SK-N-SH (cell line): ENCODE measurements at regions not wholly inside any gene's neighbourhood (a gene's known extent, or its start where the extent isn't known, plus 50 kb on each side); places are given as distances from the start of the nearest gene placed in this dataset.

ENCODE experiments used
- CTCF ChIA-PET: fragments of 300-600, 350-600 bp; formaldehyde crosslinking; extraction: SDS; loops from one replicate; lab custom pipeline; 2021; lab: Yijun Ruan, JAX
- POLR2A ChIA-PET: fragments of 350-600 bp; sonication (Branson Sonifier 250); formaldehyde crosslinking; extraction: SDS; loops from one replicate; lab custom pipeline; 2020; ENCODE audit warnings: antibody characterized with exemption, inconsistent platforms; lab: Yijun Ruan, JAX
- DNase-seq: peaks from one replicate; pipeline ENCODE4 v3.0.0; 2012
- H2AFZ ChIP-seq: fragments of 200-600 bp; sonication (generic); 2 replicates; pipeline ENCODE4 v1.8.1; 2016; ENCODE audit warnings: antibody characterized with exemption, mild to moderate bottlenecking, low read depth
- H3F3A ChIP-seq: fragments of 200-600 bp; sonication (generic); replicated peaks from 2 replicates; pipeline ENCODE3; 2016; ENCODE audit warnings: antibody characterized with exemption, mild to moderate bottlenecking; ENCODE audit not compliant: insufficient read depth
- H3K27ac ChIP-seq, 2 experiments: fragments of 200-500 bp in 1 of 2; fragments of 200-600 bp in 1 of 2; sonication (Bioruptor generic) in 1 of 2; sonication (generic), shearing (Covaris generic) in 1 of 2; 2 replicates each; pipeline versions ENCODE4 v1.5.1 to v1.6.1; 2014 to 2016; ENCODE audit warnings: low read depth in 2 of 2, inconsistent platforms in 1 of 2, low read length in 1 of 2, mild to moderate bottlenecking in 1 of 2, mixed read lengths in 1 of 2
- H3K27me3 ChIP-seq: fragments of 200-600 bp; sonication (generic), shearing (Covaris generic); 2 replicates; pipeline ENCODE4 v1.6.1; 2016; ENCODE audit warnings: mixed run types; ENCODE audit not compliant: insufficient read depth
- H3K36me3 ChIP-seq, 2 experiments: fragments of 200-500 bp in 1 of 2; fragments of 200-600 bp in 1 of 2; sonication (Bioruptor generic) in 1 of 2; sonication (generic) in 1 of 2; replicated peaks in 1 of 2; 2 replicates each; pipeline versions ENCODE3 to v1.5.1; 2014 to 2016; ENCODE audit warnings: low read length in 1 of 2, mild to moderate bottlenecking in 1 of 2; ENCODE audit not compliant: insufficient read depth in 2 of 2, control insufficient read depth in 1 of 2
- H3K4me1 ChIP-seq, 2 experiments: fragments of 200-500 bp in 1 of 2; fragments of 200-600 bp in 1 of 2; sonication (Bioruptor generic) in 1 of 2; sonication (generic), shearing (Covaris generic) in 1 of 2; 2 replicates each; pipeline versions ENCODE4 v1.5.1 to v1.6.1; 2014 to 2016; ENCODE audit warnings: low read depth in 1 of 2, low read length in 1 of 2, mixed run types in 1 of 2; ENCODE audit not compliant: insufficient read depth in 2 of 2, control insufficient read depth in 1 of 2
- H3K4me2 ChIP-seq: fragments of 200-600 bp; sonication (generic), shearing (Covaris generic); 2 replicates; pipeline ENCODE4 v1.6.1; 2017; ENCODE audit warnings: mixed run types
- H3K4me3 ChIP-seq, 2 experiments: fragments of 200-500 bp in 1 of 2; fragments of 200-600 bp in 1 of 2; sonication (Bioruptor generic) in 1 of 2; sonication (generic), shearing (Covaris generic) in 1 of 2; 2 replicates each; pipeline versions ENCODE4 v1.5.1 to v1.8.1; 2014 to 2016; ENCODE audit warnings: low read depth in 2 of 2, inconsistent platforms in 1 of 2, low read length in 1 of 2, mild to moderate bottlenecking in 1 of 2, mixed read lengths in 1 of 2, moderate library complexity in 1 of 2
- H3K79me2 ChIP-seq: fragments of 200-600 bp; sonication (generic); 2 replicates; pipeline ENCODE4 v1.8.1; 2017; ENCODE audit warnings: mild to moderate bottlenecking; ENCODE audit not compliant: insufficient read depth
- H3K9ac ChIP-seq: fragments of 200-600 bp; sonication (generic); 2 replicates; pipeline ENCODE4 v1.6.1; 2017; ENCODE audit warnings: mixed run types
- H3K9me2 ChIP-seq: fragments of 200-600 bp; sonication (generic); 2 replicates; pipeline ENCODE4 v1.6.1; 2017; ENCODE audit warnings: mixed run types
- H3K9me3 ChIP-seq: fragments of 200-600 bp; sonication (generic); 2 replicates; pipeline ENCODE4 v1.6.1; 2017; ENCODE audit warnings: mixed run types, mild to moderate bottlenecking, moderate library complexity
- H4K20me1 ChIP-seq: fragments of 200-600 bp; sonication (generic); 2 replicates; pipeline ENCODE4 v1.6.1; 2017; ENCODE audit warnings: mild to moderate bottlenecking, mixed run types; ENCODE audit not compliant: insufficient read depth
- EZH2phosphoT487 ChIP-seq: fragments of 200-600 bp; sonication (generic); IDR thresholded peaks from 2 replicates; pipeline ENCODE4 v1.6.1; 2017; ENCODE audit warnings: low read depth, mixed run types, mild to moderate bottlenecking, antibody characterized with exemption, moderate library complexity, borderline replicate concordance
- FOXJ3 ChIP-seq: sonication (generic); formaldehyde crosslinking; IDR thresholded peaks from 2 replicates; pipeline ENCODE4 v1.5.1; 2020; ENCODE audit warnings: mild to moderate bottlenecking, missing genetic modification reagents
- FOXM1 ChIP-seq: IDR thresholded peaks from 2 replicates; pipeline ENCODE4 v1.4.0; 2012; ENCODE audit warnings: low read depth, mild to moderate bottlenecking
- GATA2 ChIP-seq: sonication (generic); formaldehyde crosslinking; IDR thresholded peaks from 2 replicates; pipeline ENCODE4 v1.5.0; 2020; ENCODE audit warnings: mild to moderate bottlenecking, missing genetic modification reagents
- IRF3 ChIP-seq: fragments of 150-350 bp; IDR thresholded peaks from 2 replicates; pipeline ENCODE4 v1.6.1; 2016; ENCODE audit warnings: mild to moderate bottlenecking, low read depth, low read length
- JUND ChIP-seq: IDR thresholded peaks from 2 replicates; pipeline ENCODE4 v1.4.0; 2012
- MEF2A ChIP-seq: IDR thresholded peaks from 2 replicates; pipeline ENCODE4 v1.4.0; 2012; ENCODE audit warnings: low read depth, borderline replicate concordance
- PBX3 ChIP-seq: IDR thresholded peaks from 2 replicates; pipeline ENCODE4; 2012
- RAD21 ChIP-seq: IDR thresholded peaks from 2 replicates; pipeline ENCODE4 v1.6.1; 2012; ENCODE audit warnings: mild to moderate bottlenecking, low read length
- RCOR1 ChIP-seq: fragments of 150-350 bp; IDR thresholded peaks from 2 replicates; pipeline ENCODE4 v1.6.1; 2017; ENCODE audit warnings: antibody characterized with exemption, low read length
- SIN3A ChIP-seq: IDR thresholded peaks from 2 replicates; pipeline ENCODE4 v1.6.1; 2012; ENCODE audit warnings: low read depth, mild to moderate bottlenecking, low read length, moderate library complexity, borderline replicate concordance
- TCF12 ChIP-seq: IDR thresholded peaks from 2 replicates; pipeline ENCODE4 v1.4.0; 2012
- TEAD4 ChIP-seq: IDR thresholded peaks from 2 replicates; pipeline ENCODE4 v1.4.0; 2012; ENCODE audit warnings: mild to moderate bottlenecking, borderline replicate concordance; ENCODE audit not compliant: insufficient read depth
- USF1 ChIP-seq: IDR thresholded peaks from 2 replicates; pipeline ENCODE4 v1.4.0; 2012; ENCODE audit warnings: low read depth, borderline replicate concordance
- YY1 ChIP-seq: IDR thresholded peaks from 2 replicates; pipeline ENCODE4 v1.4.0; 2012; ENCODE audit warnings: low read depth, mild to moderate bottlenecking
- WGBS: methylation state at CpG from one replicate; pipeline ENCODE4 v1.1.6; 2017; ENCODE audit warnings: low lambda C conversion rate; 5-methylcytosine and 5-hydroxymethylcytosine counted together

GRCh38 chr4:110396963-110397362 is 79.0 kb upstream of the ENPEP start:
- Histone ChIP-seq H3K27me3 (no peaks in the 10 kb centered on the region), H3K4me1 (no peaks in the 10 kb centered on the region), H3K79me2 (no peaks in the 10 kb centered on the region), H3K9ac (no peak overlapping the region), H3K4me2 (no peak overlapping the region), H3F3A (no peaks in the 10 kb centered on the region), H3K9me3 (no peaks in the 10 kb centered on the region), H4K20me1 (no peaks in the 10 kb centered on the region), H3K27ac (no peak overlapping the region), H3K36me3 (no peaks in the 10 kb centered on the region), H3K4me3 (no peak overlapping the region), H3K9me2 (no peaks in the 10 kb centered on the region), H2AFZ (no peak overlapping the region)
- no peak for TF ChIP-seq RCOR1
- no peak for TF ChIP-seq EZH2phosphoT487
- TF ChIP-seq TCF12: no peak
- no peak for TF ChIP-seq RAD21
- TF ChIP-seq USF1: no peak
- TF ChIP-seq SIN3A: no peak
- TF ChIP-seq GATA2 (CRISPR knock-in tag): no peak
- no peak for TF ChIP-seq FOXJ3 (CRISPR knock-in tag)
- no peak for DNase-seq
- ChIA-PET POLR2A (no interaction called here), CTCF (no interaction called here)
- 32% methylated on average over 2 of the region's 2 CpGs for WGBS

- no peak for TF ChIP-seq PBX3
- no peak for TF ChIP-seq JUND
- TF ChIP-seq RCOR1: no peak
- no peak for TF ChIP-seq YY1
- TF ChIP-seq IRF3: no peak
- no peak for TF ChIP-seq FOXM1
- TF ChIP-seq TEAD4: no peak
- TF ChIP-seq MEF2A: no peak
- no peak overlapping the region for H3K4me3 ChIP-seq
- POLR2A ChIA-PET: no interaction called here
- no peak for DNase-seq
- no peaks in the 10 kb centered on the region for H3K79me2 ChIP-seq
- 8% methylated on average over 1 of the region's 1 CpG for WGBS
- no peaks in the 10 kb centered on the region for H3K9me2 ChIP-seq
- H4K20me1 ChIP-seq: no peaks in the 10 kb centered on the region
- no peak overlapping the region for H3K27ac ChIP-seq
- no peaks in the 10 kb centered on the region for H3K9me3 ChIP-seq
- no peaks in the 10 kb centered on the region for H3K27me3 ChIP-seq
- CTCF ChIA-PET: no interaction called here
- H3K4me1 ChIP-seq: no peaks in the 10 kb centered on the region
- H3F3A ChIP-seq: no peaks in the 10 kb centered on the region
- H3K4me2 ChIP-seq: no peak overlapping the region
- no peak overlapping the region for H3K9ac ChIP-seq
- no peak overlapping the region for H2AFZ ChIP-seq
- H3K36me3 ChIP-seq: no peaks in the 10 kb centered on the region
Observed at GRCh38 chr4:110395421-110395820, 80.5 kb upstream of the ENPEP start.
